ENCODE measurements at regions not wholly inside any gene's neighbourhood (a gene's known extent, or its start where the extent isn't known, plus 50 kb on each side); places are given as distances from the start of the nearest gene placed in this dataset.

DNA sequence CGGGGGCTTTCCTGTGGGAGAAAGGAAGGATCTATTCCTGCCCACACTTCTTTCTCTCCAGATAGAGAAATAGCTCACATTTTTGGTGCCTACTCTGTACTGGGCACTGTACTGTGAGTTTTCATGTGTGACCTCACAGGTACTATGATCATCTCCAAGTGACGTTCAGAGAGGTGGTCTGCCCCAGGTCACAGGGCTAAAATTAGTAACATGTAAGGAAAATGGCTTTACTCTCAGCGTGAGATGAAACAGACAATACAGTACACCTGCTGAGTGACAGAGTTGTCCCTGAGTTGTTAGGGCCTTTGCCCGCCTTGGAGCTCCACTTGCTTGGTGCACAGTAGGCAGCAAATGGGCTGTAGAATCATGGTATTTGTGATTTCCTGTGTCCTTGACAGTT is 306.1 kb upstream of the DMRT1 start:
- peak overlapping the region; percentile 24 for H3K4me3 ChIP-seq
- H3K27ac ChIP-seq = peak overlapping the region; percentile 6 to 66

DNA sequence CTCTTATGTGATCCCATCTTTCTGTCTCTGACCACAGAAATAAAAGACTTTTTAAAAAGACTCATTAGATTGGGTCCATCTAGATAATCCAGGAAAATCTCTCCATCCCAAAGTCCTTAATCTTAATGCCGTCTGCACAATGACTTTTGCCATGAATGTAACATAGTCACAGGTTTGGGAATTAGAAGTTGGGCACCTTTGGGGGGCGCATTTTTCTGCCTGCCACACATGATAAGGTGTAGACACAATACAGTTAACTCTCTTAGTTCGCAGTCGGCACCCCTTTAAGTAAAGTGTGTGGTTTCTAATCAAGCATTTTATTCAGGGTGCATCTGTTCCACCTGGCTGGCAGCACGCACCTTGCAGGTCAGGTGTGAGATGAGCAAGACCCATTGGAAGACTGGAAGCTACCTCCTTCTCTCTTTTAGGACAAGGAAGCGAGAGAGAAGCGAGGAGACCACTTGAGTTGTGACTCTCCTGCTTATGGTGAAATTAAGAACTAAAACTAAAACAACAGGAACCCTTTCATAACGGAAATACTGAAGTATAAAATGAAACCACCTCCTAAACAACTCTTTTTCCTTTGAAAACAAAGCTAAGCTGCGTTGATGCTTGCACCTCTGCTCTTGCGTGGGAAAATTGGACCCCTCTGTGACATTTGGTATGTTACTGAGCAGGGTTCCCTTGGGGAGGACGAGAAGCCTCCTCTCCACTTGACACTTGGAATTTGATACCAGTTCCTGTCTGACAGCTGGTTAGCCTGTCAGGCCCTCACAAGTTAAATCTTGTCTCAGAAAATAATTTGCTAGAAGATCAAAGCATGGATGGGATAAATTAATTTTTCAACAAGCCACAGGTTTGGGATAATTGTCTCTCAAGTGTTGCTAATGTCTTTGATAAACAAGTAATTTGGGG is 304.6 kb upstream of the DMRT1 start:
- TF ChIP-seq, protein P1, sequence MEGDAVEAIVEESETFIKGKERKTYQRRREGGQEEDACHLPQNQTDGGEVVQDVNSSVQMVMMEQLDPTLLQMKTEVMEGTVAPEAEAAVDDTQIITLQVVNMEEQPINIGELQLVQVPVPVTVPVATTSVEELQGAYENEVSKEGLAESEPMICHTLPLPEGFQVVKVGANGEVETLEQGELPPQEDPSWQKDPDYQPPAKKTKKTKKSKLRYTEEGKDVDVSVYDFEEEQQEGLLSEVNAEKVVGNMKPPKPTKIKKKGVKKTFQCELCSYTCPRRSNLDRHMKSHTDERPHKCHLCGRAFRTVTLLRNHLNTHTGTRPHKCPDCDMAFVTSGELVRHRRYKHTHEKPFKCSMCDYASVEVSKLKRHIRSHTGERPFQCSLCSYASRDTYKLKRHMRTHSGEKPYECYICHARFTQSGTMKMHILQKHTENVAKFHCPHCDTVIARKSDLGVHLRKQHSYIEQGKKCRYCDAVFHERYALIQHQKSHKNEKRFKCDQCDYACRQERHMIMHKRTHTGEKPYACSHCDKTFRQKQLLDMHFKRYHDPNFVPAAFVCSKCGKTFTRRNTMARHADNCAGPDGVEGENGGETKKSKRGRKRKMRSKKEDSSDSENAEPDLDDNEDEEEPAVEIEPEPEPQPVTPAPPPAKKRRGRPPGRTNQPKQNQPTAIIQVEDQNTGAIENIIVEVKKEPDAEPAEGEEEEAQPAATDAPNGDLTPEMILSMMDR (IDR thresholded peaks at IDR 0.05) = no peak
- DNase-seq (ENCODE audit: low spot score) = no peak
- H3K27ac ChIP-seq = no peak overlapping the region
- no peak overlapping the region for H3K4me3 ChIP-seq

More for the DNA sequence above, 306.1 kb upstream of the DMRT1 start:
- TF ChIP-seq, protein P1 (IDR thresholded peaks at IDR 0.05) = no peak
- no peak for DNase-seq (ENCODE audit: low spot score)

DNA sequence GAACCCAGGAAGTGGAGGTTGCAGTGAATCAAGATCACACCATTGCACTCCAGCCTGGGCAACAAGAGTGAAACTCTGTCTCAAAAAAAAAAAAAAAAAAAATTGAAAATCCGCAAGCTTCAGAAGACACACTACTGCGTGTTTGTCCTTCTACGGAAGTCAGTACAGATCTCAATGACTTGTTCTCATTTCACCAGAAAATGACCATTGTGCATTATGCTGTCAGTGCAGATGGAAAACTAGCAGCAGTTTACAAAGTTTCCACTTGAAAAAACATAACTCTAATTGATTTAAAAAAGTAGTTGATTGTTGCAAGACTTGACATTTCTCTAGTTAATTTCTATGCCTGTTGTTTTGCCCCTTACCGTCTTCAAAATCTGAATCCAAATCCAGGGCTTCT is 298.0 kb upstream of the DMRT1 start:
- Histone ChIP-seq H3K27ac (no peak overlapping the region), H3K4me3 (no peak overlapping the region)
- DNase-seq (ENCODE audit: low spot score) = no peak
- TF ChIP-seq, protein P1 (IDR thresholded peaks at IDR 0.05) = no peak

DNA sequence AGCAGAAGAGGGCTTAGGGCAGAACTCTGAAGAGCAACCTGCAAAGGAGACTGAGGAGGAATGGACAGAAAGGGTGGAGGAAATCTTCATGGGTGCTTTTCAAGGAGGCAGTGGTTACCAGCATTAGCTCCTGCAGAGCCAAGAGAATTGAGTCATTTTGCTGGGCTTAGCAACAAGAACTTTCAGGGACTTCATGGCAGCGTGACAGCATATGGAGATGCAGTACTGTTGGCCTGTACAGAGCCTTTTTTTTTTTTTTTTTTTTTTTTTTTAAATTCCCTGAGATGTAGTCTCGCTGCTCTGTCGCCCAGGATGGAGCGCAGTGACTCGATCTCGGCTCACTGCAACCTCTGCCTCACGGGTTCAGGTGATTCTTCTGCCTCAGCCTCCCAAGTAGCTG is 296.0 kb upstream of the DMRT1 start:
- TF ChIP-seq, protein P1 (IDR thresholded peaks at IDR 0.05) = no peak
- H3K4me3 ChIP-seq = peak overlapping the region; percentile 27
- peak overlapping the region in 1 of 2 donors; percentile 75 for H3K27ac ChIP-seq
- peak; percentile 85 for DNase-seq (ENCODE audit: low spot score)

DNA sequence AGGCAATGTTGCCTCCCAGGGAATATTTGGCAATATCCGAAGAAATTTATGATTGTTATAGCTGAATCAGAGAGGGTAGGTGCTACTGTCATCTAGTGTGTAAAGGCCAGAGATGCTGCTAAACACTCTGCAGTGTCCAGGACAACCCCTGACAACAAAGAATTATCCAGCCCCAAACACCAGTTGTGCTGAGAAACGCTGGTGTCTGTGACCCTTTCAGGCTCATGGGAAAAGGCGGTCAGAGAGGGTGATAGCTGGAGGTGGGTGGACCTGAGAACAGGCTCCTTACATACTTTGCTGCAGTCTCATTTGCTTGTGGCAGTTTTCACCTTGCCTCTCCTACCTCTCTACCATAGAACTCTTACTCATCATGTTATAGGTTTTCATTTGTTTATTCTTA is 295.3 kb upstream of the DMRT1 start:
- Histone ChIP-seq H3K27ac (peak overlapping the region; percentile 6 to 75), H3K4me3 (peak overlapping the region; percentile 27)
- TF ChIP-seq, protein P1 (IDR thresholded peaks at IDR 0.05) = no peak
- DNase-seq (ENCODE audit: low spot score) = no peak

DNA sequence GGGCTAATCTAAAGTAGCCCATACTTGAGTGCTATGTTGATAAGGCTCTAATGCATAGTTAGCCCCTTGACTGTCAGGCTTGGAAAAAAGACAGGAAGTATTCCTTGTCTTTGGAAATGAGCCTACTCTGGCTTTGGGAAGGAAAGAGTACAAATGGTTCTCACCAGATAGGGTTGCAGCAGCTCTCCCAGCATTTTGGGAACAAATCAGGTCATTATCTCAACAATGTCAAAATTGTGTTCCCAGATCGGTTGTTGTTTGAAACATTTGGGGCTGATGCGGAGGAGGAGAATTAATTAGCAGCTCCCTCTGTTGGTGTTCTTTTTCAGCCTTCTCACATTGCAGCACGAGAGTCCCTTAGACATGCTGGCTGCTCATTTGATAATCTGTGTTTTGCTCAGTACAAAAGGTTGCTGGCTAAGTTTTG is 294.7 kb upstream of the DMRT1 start:
- TF ChIP-seq, protein P1 (IDR thresholded peaks at IDR 0.05) = peak; percentile 17
- no peak for DNase-seq (ENCODE audit: low spot score)
- H3K27ac ChIP-seq = peak overlapping the region; percentile 6 to 75
- peak overlapping the region; percentile 56 for H3K4me3 ChIP-seq

DNA sequence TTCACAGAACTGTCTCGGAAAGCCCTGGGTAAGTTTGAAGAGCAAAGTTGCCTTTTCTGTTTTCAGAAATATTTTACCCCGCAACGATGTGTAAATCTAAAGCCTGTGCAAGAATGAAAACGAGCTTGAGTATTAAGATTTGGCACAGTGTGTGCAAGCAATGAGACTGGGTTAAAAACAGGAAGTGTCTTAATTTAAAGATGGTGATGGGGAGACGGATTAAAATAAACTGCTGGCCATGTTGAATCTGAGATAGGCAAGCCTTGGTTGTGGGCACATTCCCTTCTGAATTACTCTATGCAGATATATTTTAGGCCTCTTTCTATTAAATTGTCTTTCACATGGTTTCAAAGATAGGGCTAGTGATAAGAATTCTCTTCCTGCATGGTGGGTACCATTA is 294.2 kb upstream of the DMRT1 start:
- peak overlapping the region; percentile 6 to 75 for H3K27ac ChIP-seq
- no peak for DNase-seq (ENCODE audit: low spot score)
- peak overlapping the region; percentile 56 for H3K4me3 ChIP-seq
- TF ChIP-seq, protein P1 (IDR thresholded peaks at IDR 0.05) = no peak

Data from coronary artery (tissue), 2 donors.